Keratinocyte (primary cell): ENCODE measurements at regions not wholly inside any gene's neighbourhood (a gene's known extent, or its start where the extent isn't known, plus 50 kb on each side); places are given as distances from the start of the nearest gene placed in this dataset.

Experiments
- DNase-seq: peaks from one replicate; pipeline ENCODE4 v3.0.0-alpha.2; 2011; ENCODE audit warnings: low read depth, missing footprints, low spot score
- FAIRE-seq: peaks from 2 replicates; lab custom pipeline; 2011; peaks lifted over from hg19 to GRCh38; lab: Jason Lieb, UNC
- H2AFZ ChIP-seq: 2 replicates; pipeline ENCODE4 v1.6.0; 2012; ENCODE audit warnings: low read length, control low read depth, inconsistent platforms; ENCODE audit not compliant: control insufficient read depth
- H3K27ac ChIP-seq: 2 replicates; pipeline ENCODE4 v1.5.1; 2011; ENCODE audit warnings: low read length; ENCODE audit not compliant: control insufficient read depth, insufficient read depth
- H3K27me3 ChIP-seq: 3 replicates; pipeline ENCODE4 v1.6.0; 2011; ENCODE audit warnings: low read length; ENCODE audit not compliant: control insufficient read depth, insufficient read depth; ENCODE audit errors: extremely low read depth
- H3K36me3 ChIP-seq, 2 experiments: 2 replicates in 1 of 2; 3 replicates in 1 of 2; pipeline ENCODE4 v1.5.1; 2011; ENCODE audit warnings: low read length in 2 of 2, mild to moderate bottlenecking in 1 of 2; ENCODE audit not compliant: control insufficient read depth in 2 of 2, insufficient read depth in 2 of 2; ENCODE audit errors: extremely low read depth in 1 of 2
- H3K4me1 ChIP-seq: 3 replicates; pipeline ENCODE4 v1.5.1; 2011; ENCODE audit warnings: low read length; ENCODE audit not compliant: control insufficient read depth, insufficient read depth; ENCODE audit errors: extremely low read depth
- H3K4me2 ChIP-seq: 3 replicates; pipeline ENCODE4 v1.6.0; 2011; ENCODE audit warnings: low read depth, low read length; ENCODE audit not compliant: control insufficient read depth, insufficient read depth; ENCODE audit errors: extremely low read depth
- H3K4me3 ChIP-seq, 3 experiments: fragments of 200-600 bp in 1 of 3; sonication (generic) in 1 of 3; 2 replicates in 2 of 3; 3 replicates in 1 of 3; pipeline ENCODE4 v1.5.1; 2011 to 2016; ENCODE audit warnings: low read length in 3 of 3, mild to moderate bottlenecking in 3 of 3, control low read depth in 2 of 3, inconsistent platforms in 1 of 3, low read depth in 1 of 3, mixed read lengths in 1 of 3, mixed run types in 1 of 3, moderate library complexity in 1 of 3; ENCODE audit not compliant: control insufficient read depth in 2 of 3, insufficient read depth in 2 of 3; ENCODE audit errors: extremely low read depth in 1 of 3
- H3K79me2 ChIP-seq: 2 replicates; pipeline ENCODE4 v1.6.0; 2012; ENCODE audit warnings: low read length; ENCODE audit not compliant: control insufficient read depth, insufficient read depth
- H3K9ac ChIP-seq: 3 replicates; pipeline ENCODE4 v1.6.0; 2011; ENCODE audit warnings: low read length; ENCODE audit not compliant: control insufficient read depth, insufficient read depth; ENCODE audit errors: extremely low read depth
- H3K9me1 ChIP-seq: 3 replicates; pipeline ENCODE4 v1.6.0; 2011; ENCODE audit warnings: low read length; ENCODE audit not compliant: control insufficient read depth, insufficient read depth; ENCODE audit errors: extremely low read depth
- H3K9me3 ChIP-seq: 2 replicates; pipeline ENCODE4 v1.5.1; 2012; ENCODE audit warnings: low read depth, low read length; ENCODE audit not compliant: control insufficient read depth
- H4K20me1 ChIP-seq: 3 replicates; pipeline ENCODE4 v1.6.0; 2011; ENCODE audit warnings: low read length; ENCODE audit not compliant: control insufficient read depth, insufficient read depth; ENCODE audit errors: extremely low read depth
- CTCF ChIP-seq, 3 experiments: IDR thresholded peaks in 1 of 3; conservative IDR thresholded peaks in 1 of 3; optimal IDR thresholded peaks in 1 of 3; 2 replicates in 2 of 3; 3 replicates in 1 of 3; pipeline versions ENCODE3 to v1.5.1; 2011; ENCODE audit warnings: low read length in 3 of 3, mild to moderate bottlenecking in 3 of 3, moderate library complexity in 2 of 3, control low read depth in 1 of 3, inconsistent platforms in 1 of 3; ENCODE audit not compliant: insufficient read depth in 2 of 3; ENCODE audit errors: extremely low read depth in 1 of 3
- EZH2 ChIP-seq: IDR thresholded peaks from one replicate; pipeline ENCODE4 v1.6.1; 2012; ENCODE audit warnings: inconsistent platforms, mild to moderate bottlenecking, low read length, moderate library complexity
- dilution Hi-C: fragments of 300-500 bp; cut with MboI; formaldehyde crosslinking; loops from one replicate; pipeline ENCODE4 v1.7.0; 2020; ENCODE audit warnings: low sequenced_read_pairs; ENCODE audit not compliant: extremely low pct_ligation_motif_present

GRCh38 chr13:104436555-104436954 lies 1370.3 kb upstream of the SLC10A2 start:
- no peak for FAIRE-seq
- no peak for DNase-seq
- Histone ChIP-seq H3K9me1 (no peaks in the 10 kb centered on the region), H4K20me1 (no peaks in the 10 kb centered on the region), H2AFZ (no peak overlapping the region), H3K4me1 (no peaks in the 10 kb centered on the region), H3K27me3 (no peaks in the 10 kb centered on the region), H3K4me2 (no peak overlapping the region), H3K9me3 (no peaks in the 10 kb centered on the region), H3K4me3 (no peak overlapping the region), H3K36me3 (no peaks in the 10 kb centered on the region), H3K27ac (no peak overlapping the region), H3K79me2 (no peaks in the 10 kb centered on the region), H3K9ac (no peak overlapping the region)
- TF ChIP-seq CTCF (optimal IDR thresholded peaks at IDR 0.05 in 1 of 3, IDR thresholded peaks at IDR 0.05 in 1 of 3, conservative IDR thresholded peaks at IDR 0.05 in 1 of 3; ENCODE audit: extremely low read depth in 1 of 3, insufficient read depth in 2 of 3, low read length in 3 of 3) (no peak), EZH2 (no peak)
- dilution Hi-C loops = no loop called here

DNA sequence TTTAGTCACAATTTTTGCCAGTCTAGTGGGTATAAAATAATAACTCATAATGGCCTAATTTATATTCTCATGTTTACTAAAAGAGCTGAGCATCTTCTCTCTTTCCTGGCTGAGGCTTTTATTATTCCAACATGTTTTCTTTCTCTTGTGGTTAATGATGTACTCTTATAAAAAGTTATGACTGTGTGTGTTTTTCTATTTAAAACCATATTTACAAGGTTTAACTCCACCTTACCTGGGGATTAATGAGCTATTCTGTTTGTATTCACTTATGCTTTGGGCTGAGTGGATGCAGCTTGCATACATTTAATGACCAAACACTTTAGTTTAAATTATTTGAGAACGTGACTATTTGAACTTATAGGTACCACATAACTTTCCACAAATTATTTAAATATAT lies 1365.7 kb upstream of the SLC10A2 start:
- dilution Hi-C loops = no loop called here
- Histone ChIP-seq H2AFZ (no peak overlapping the region), H3K27me3 (no peaks in the 10 kb centered on the region), H3K79me2 (no peaks in the 10 kb centered on the region), H3K4me2 (no peak overlapping the region), H3K4me3 (no peak overlapping the region), H3K27ac (no peak overlapping the region), H4K20me1 (no peaks in the 10 kb centered on the region), H3K9me1 (no peaks in the 10 kb centered on the region), H3K4me1 (no peaks in the 10 kb centered on the region), H3K9ac (no peak overlapping the region), H3K36me3 (no peaks in the 10 kb centered on the region), H3K9me3 (no peaks in the 10 kb centered on the region)
- FAIRE-seq = no peak
- TF ChIP-seq CTCF (optimal IDR thresholded peaks at IDR 0.05 in 1 of 3, IDR thresholded peaks at IDR 0.05 in 1 of 3, conservative IDR thresholded peaks at IDR 0.05 in 1 of 3; ENCODE audit: extremely low read depth in 1 of 3, insufficient read depth in 2 of 3, low read length in 3 of 3) = no peak
- TF ChIP-seq EZH2 = no peak
- no peak for DNase-seq
